H9 (cell line): ENCODE measurements at regions not wholly inside any gene's neighbourhood (a gene's known extent, or its start where the extent isn't known, plus 50 kb on each side); places are given as distances from the start of the nearest gene placed in this dataset.
"Not testable (repeated sequence)": the region's sequence is repeated elsewhere in the genome, so short reads cannot be mapped to it uniquely, and the experiment has no call there.

ENCODE experiments used
- DNase-seq: peaks from one replicate; pipeline ENCODE4 v3.0.0-alpha.2; 2017
- H2AFZ ChIP-seq: one replicate; pipeline ENCODE4 v1.6.1; 2013; ENCODE audit warnings: mild to moderate bottlenecking, low read length, control low read depth, moderate library complexity
- H2AK5ac ChIP-seq: 2 replicates; pipeline ENCODE4 v1.6.1; 2013; ENCODE audit warnings: low read length, control low read depth, mixed read lengths; ENCODE audit not compliant: insufficient read length
- H2BK120ac ChIP-seq: one replicate; pipeline ENCODE4 v1.6.1; 2013; ENCODE audit warnings: low read depth, mild to moderate bottlenecking, low read length, control low read depth, inconsistent platforms; ENCODE audit not compliant: poor library complexity, severe bottlenecking
- H2BK12ac ChIP-seq: 2 replicates; pipeline ENCODE4 v1.6.1; 2013; ENCODE audit warnings: low read length, control low read depth, mixed read lengths, low read depth; ENCODE audit not compliant: insufficient read length
- H2BK15ac ChIP-seq: 2 replicates; pipeline ENCODE4 v1.6.1; 2013; ENCODE audit warnings: low read depth, low read length, control low read depth
- H2BK20ac ChIP-seq: one replicate; pipeline ENCODE4 v1.6.1; 2013; ENCODE audit warnings: low read depth, mild to moderate bottlenecking, low read length, control low read depth, inconsistent platforms; ENCODE audit not compliant: poor library complexity, severe bottlenecking
- H2BK5ac ChIP-seq: 2 replicates; pipeline ENCODE4 v1.6.1; 2013; ENCODE audit warnings: low read length, control low read depth, mixed read lengths; ENCODE audit not compliant: insufficient read length
- H3K14ac ChIP-seq: 2 replicates; pipeline ENCODE4 v1.6.1; 2013; ENCODE audit warnings: low read length, control low read depth; ENCODE audit not compliant: insufficient read depth
- H3K18ac ChIP-seq: 2 replicates; pipeline ENCODE4 v1.6.1; 2013; ENCODE audit warnings: low read depth, mild to moderate bottlenecking, mixed read lengths, low read length, control low read depth; ENCODE audit not compliant: insufficient read length
- H3K23ac ChIP-seq: 2 replicates; pipeline ENCODE4 v1.6.1; 2013; ENCODE audit warnings: low read length, control low read depth, mixed read lengths, low read depth; ENCODE audit not compliant: insufficient read length
- H3K23me2 ChIP-seq: 2 replicates; pipeline ENCODE4 v1.6.1; 2013; ENCODE audit warnings: low read depth, mild to moderate bottlenecking, mixed read lengths, low read length, control low read depth; ENCODE audit not compliant: insufficient read length, poor library complexity, severe bottlenecking
- H3K27ac ChIP-seq: 2 replicates; pipeline ENCODE4 v1.5.1; 2013; ENCODE audit warnings: low read length, control low read depth, mixed read lengths, low read depth; ENCODE audit not compliant: insufficient read length
- H3K27me3 ChIP-seq: 2 replicates; pipeline ENCODE4 v1.6.1; 2013; ENCODE audit warnings: low read length, control low read depth, inconsistent platforms; ENCODE audit not compliant: insufficient read depth
- H3K4ac ChIP-seq: 2 replicates; pipeline ENCODE4 v1.6.1; 2013; ENCODE audit warnings: low read depth, mild to moderate bottlenecking, control low read depth, inconsistent platforms, low read length, moderate library complexity
- H3K4me1 ChIP-seq: 2 replicates; pipeline ENCODE4 v1.6.1; 2013; ENCODE audit warnings: low read length, control low read depth, inconsistent platforms; ENCODE audit not compliant: insufficient read depth
- H3K4me2 ChIP-seq: 2 replicates; pipeline ENCODE4 v1.6.1; 2013; ENCODE audit warnings: low read length, control low read depth, mixed read lengths; ENCODE audit not compliant: insufficient read length, insufficient read depth
- H3K56ac ChIP-seq: 2 replicates; pipeline ENCODE4 v1.6.1; 2013; ENCODE audit warnings: low read depth, mild to moderate bottlenecking, mixed read lengths, low read length, control low read depth; ENCODE audit not compliant: insufficient read length
- H3K79me1 ChIP-seq: 2 replicates; pipeline ENCODE4 v1.6.1; 2013; ENCODE audit warnings: low read depth, mild to moderate bottlenecking, moderate library complexity, low read length, control low read depth, inconsistent platforms; ENCODE audit not compliant: insufficient read depth, poor library complexity, severe bottlenecking
- H3K79me2 ChIP-seq: 2 replicates; pipeline ENCODE4 v1.6.1; 2013; ENCODE audit warnings: low read length, control low read depth, inconsistent platforms; ENCODE audit not compliant: insufficient read depth
- H3K9ac ChIP-seq: 2 replicates; pipeline ENCODE4 v1.6.1; 2013; ENCODE audit warnings: low read length, control low read depth, mixed read lengths; ENCODE audit not compliant: insufficient read length; ENCODE audit errors: extremely low read depth
- H3K9me3 ChIP-seq: one replicate; pipeline ENCODE4 v1.6.1; 2013; ENCODE audit warnings: low read depth, low read length, inconsistent platforms; ENCODE audit not compliant: control insufficient read depth
- H3T11ph ChIP-seq: one replicate; pipeline ENCODE4 v1.6.1; 2013; ENCODE audit warnings: mild to moderate bottlenecking, low read length, control low read depth, inconsistent platforms
- H4K20me1 ChIP-seq: one replicate; pipeline ENCODE4 v1.6.1; 2013; ENCODE audit not compliant: control insufficient read depth, insufficient read length, insufficient read depth
- H4K5ac ChIP-seq: 2 replicates; pipeline ENCODE4 v1.6.1; 2013; ENCODE audit warnings: low read depth, mild to moderate bottlenecking, mixed read lengths, low read length, control low read depth; ENCODE audit not compliant: insufficient read length
- H4K8ac ChIP-seq: replicated peaks from 2 replicates; pipeline ENCODE4 v1.6.1; 2013; ENCODE audit warnings: low read length, control low read depth, mixed read lengths, low read depth; ENCODE audit not compliant: insufficient read length
- H4K91ac ChIP-seq: 2 replicates; pipeline ENCODE4 v1.6.1; 2013; ENCODE audit warnings: low read depth, mild to moderate bottlenecking, moderate library complexity, mixed read lengths, low read length, control low read depth; ENCODE audit not compliant: insufficient read length
- H3K27ac Mint-ChIP-seq, 3 experiments: 2 replicates in 2 of 3; 3 replicates in 1 of 3; pipeline ENCODE4 v1.8.0; 2020 to 2021; ENCODE audit warnings: mixed read lengths in 3 of 3, mild to moderate bottlenecking in 1 of 3, moderate library complexity in 1 of 3
- H3K27me3 Mint-ChIP-seq: 2 replicates; pipeline ENCODE4 v1.8.0; 2021; ENCODE audit warnings: low read depth, mild to moderate bottlenecking, moderate library complexity, mixed read lengths
- H3K36me3 Mint-ChIP-seq, 3 experiments: 2 replicates in 2 of 3; 3 replicates in 1 of 3; pipeline ENCODE4 v1.8.0; 2020 to 2021; ENCODE audit warnings: low read depth in 3 of 3, mixed read lengths in 3 of 3; ENCODE audit not compliant: insufficient read depth in 1 of 3
- H3K4me1 Mint-ChIP-seq, 2 experiments: 2 replicates each; pipeline ENCODE4 v1.8.0; 2020; ENCODE audit warnings: mixed read lengths in 2 of 2
- H3K4me3 Mint-ChIP-seq, 2 experiments: 2 replicates in 1 of 2; 3 replicates in 1 of 2; pipeline ENCODE4 v1.8.0; 2020 to 2021; ENCODE audit warnings: mild to moderate bottlenecking in 2 of 2, mixed read lengths in 2 of 2, moderate library complexity in 1 of 2
- H3K9me3 Mint-ChIP-seq, 2 experiments: 2 replicates in 1 of 2; 3 replicates in 1 of 2; pipeline ENCODE4 v1.8.0; 2020; ENCODE audit warnings: mild to moderate bottlenecking in 2 of 2, mixed read lengths in 2 of 2, moderate library complexity in 1 of 2
- CTCF ChIP-seq: fragments of 200-600 bp; sonication (generic); conservative IDR thresholded peaks from 3 replicates; pipeline ENCODE4 v1.8.0; 2021; ENCODE audit warnings: antibody characterized with exemption, mild to moderate bottlenecking
- WGBS: extraction: QIAGEN DNeasy Blood & Tissue Kit; methylation state at CpG from one replicate; pipeline ENCODE4 v1.1.7; 2013; ENCODE audit warnings: missing lambda C conversion rate, low lambda C conversion rate, mixed read lengths; ENCODE audit not compliant: insufficient read length; ENCODE audit errors: extremely low coverage; 5-methylcytosine and 5-hydroxymethylcytosine counted together

- H3K4me2 ChIP-seq: no peak overlapping the region
- no CpG with 5 or more reads among the region's 2 CpGs for WGBS
- no peak for DNase-seq
- Mint-ChIP-seq H3K9me3 (no peaks in the 10 kb centered on the region; a peak in 1 of 5 replicates), H3K4me3 (no peak overlapping the region), H3K27me3 (peaks cover under 1% of the 10 kb centered on the region), H3K4me1 (peaks cover 29 to 33% of the 10 kb centered on the region in 2 experiments), H3K36me3 (no peaks in the 10 kb centered on the region), H3K27ac (no peak overlapping the region)
- no peaks in the 10 kb centered on the region for H3K79me2 ChIP-seq
- no peak overlapping the region for H3K14ac ChIP-seq
- no peak overlapping the region for H2AK5ac ChIP-seq
- H3K27ac ChIP-seq: no peak overlapping the region
- H4K8ac ChIP-seq: no peak overlapping the region
- no peak overlapping the region for H2BK15ac ChIP-seq
- no peak overlapping the region for H4K91ac ChIP-seq
- no peak overlapping the region for H2BK5ac ChIP-seq
- H3K23ac ChIP-seq: no peak overlapping the region
- no peaks in the 10 kb centered on the region for H4K20me1 ChIP-seq
- no peak overlapping the region for H2BK12ac ChIP-seq
- H3K9ac ChIP-seq: no peak overlapping the region
- no peaks in the 10 kb centered on the region; the same call in 1 of the 2 replicates for H3K27me3 ChIP-seq
- no peak overlapping the region for H2BK20ac ChIP-seq
- H3K4me1 ChIP-seq: peaks cover 3% of the 10 kb centered on the region; the same call in 1 of the 2 replicates
- H4K5ac ChIP-seq: no peak overlapping the region
- H3T11ph ChIP-seq: no peak overlapping the region
- no peak overlapping the region for H2BK120ac ChIP-seq
- no peaks in the 10 kb centered on the region for H3K79me1 ChIP-seq
- no peak overlapping the region for H3K56ac ChIP-seq
- no peak overlapping the region for H2AFZ ChIP-seq
- no peaks in the 10 kb centered on the region for H3K23me2 ChIP-seq
- no peaks in the 10 kb centered on the region for H3K9me3 ChIP-seq
- no peak for TF ChIP-seq CTCF
- H3K18ac ChIP-seq: no peak overlapping the region
- H3K4ac ChIP-seq: no peak overlapping the region
Measured at GRCh38 chr10:77718957-77719356, 81.3 kb upstream of the KCNMA1 start.

- not testable (repeated sequence) for H3K27me3 Mint-ChIP-seq, H3K36me3 Mint-ChIP-seq, H3K79me1 ChIP-seq, H3K23ac ChIP-seq, H4K91ac ChIP-seq, H2BK20ac ChIP-seq, H2BK15ac ChIP-seq, H2BK5ac ChIP-seq, H3K27ac ChIP-seq, H2BK120ac ChIP-seq, H3K56ac ChIP-seq, H3K4me3 Mint-ChIP-seq, H3K27me3 ChIP-seq, H3T11ph ChIP-seq, DNase-seq, H2AFZ ChIP-seq, H4K20me1 ChIP-seq, H3K23me2 ChIP-seq, H4K5ac ChIP-seq, H3K18ac ChIP-seq, H3K79me2 ChIP-seq, H2BK12ac ChIP-seq, H2AK5ac ChIP-seq, H4K8ac ChIP-seq, H3K9me3 ChIP-seq, H3K4ac ChIP-seq, H3K9ac ChIP-seq, H3K9me3 Mint-ChIP-seq, H3K4me1 ChIP-seq, H3K4me2 ChIP-seq, H3K14ac ChIP-seq, H3K27ac Mint-ChIP-seq
- WGBS: no CpG with 5 or more reads among the region's 6 CpGs
- peaks cover 35 to 40% of the 10 kb centered on the region in 2 experiments for H3K4me1 Mint-ChIP-seq
Measured at GRCh38 chr10:77718312-77718711, 80.7 kb upstream of the KCNMA1 start.
